ENCODE measurements at regions not wholly inside any gene's neighbourhood (a gene's known extent, or its start where the extent isn't known, plus 50 kb on each side); places are given as distances from the start of the nearest gene placed in this dataset.

- Mint-ChIP-seq H3K36me3 (no peaks in the 10 kb centered on the region), H3K27ac (no peak overlapping the region), H3K9me3 (no peaks in the 10 kb centered on the region)
- ATAC-seq, result no peak
- no peak for DNase-seq (ENCODE audit: low spot score in 2 of 2)
These were observed 314.7 kb upstream of the CNR1 start for GRCh38 chr6:88480816-88481215.

GRCh38 chr6:88477413-88477812 is 311.3 kb upstream of the CNR1 start:
- no peaks in the 10 kb centered on the region for H3K36me3 Mint-ChIP-seq
- DNase-seq (ENCODE audit: low spot score in 2 of 2) (no peak), ATAC-seq (no peak)
- no peak overlapping the region for H3K27ac Mint-ChIP-seq
- H3K9me3 Mint-ChIP-seq, result no peaks in the 10 kb centered on the region

DNA sequence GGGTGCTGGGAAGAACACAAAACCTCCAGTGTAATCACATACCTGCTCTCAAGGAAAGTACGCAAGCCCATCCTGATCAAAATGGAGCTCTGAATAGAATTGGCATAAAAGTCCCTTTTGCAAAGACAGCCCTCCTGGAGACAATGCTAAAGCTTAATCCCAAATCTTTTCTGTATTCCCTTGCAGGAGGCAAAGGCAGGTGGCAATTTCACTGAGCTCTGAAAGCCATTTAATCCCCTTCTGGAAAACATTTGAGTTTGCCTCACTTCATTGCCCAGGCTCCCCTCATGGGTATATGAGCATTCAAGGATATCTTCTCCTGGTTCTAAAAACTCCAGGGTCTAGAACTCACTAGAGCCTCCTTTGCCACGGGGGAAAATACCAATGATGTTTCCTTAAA is 310.2 kb upstream of the CNR1 start:
- no peak for ATAC-seq
- H3K9me3 Mint-ChIP-seq, result no peaks in the 10 kb centered on the region

GRCh38 chr6:88474720-88475119 is 308.6 kb upstream of the CNR1 start:
- DNase-seq (ENCODE audit: low spot score in 2 of 2) (no peak), ATAC-seq (no peak)
- no peaks in the 10 kb centered on the region for H3K9me3 Mint-ChIP-seq
- no peak overlapping the region for H3K27ac Mint-ChIP-seq
- no peaks in the 10 kb centered on the region for H3K36me3 Mint-ChIP-seq

More for the DNA sequence above, 310.2 kb upstream of the CNR1 start:
- Mint-ChIP-seq H3K36me3 (no peaks in the 10 kb centered on the region), H3K27ac (no peak overlapping the region)
- no peak for DNase-seq (ENCODE audit: low spot score in 2 of 2)

GRCh38 chr6:88473589-88473988 is 307.4 kb upstream of the CNR1 start:
- no peak for ATAC-seq
- Mint-ChIP-seq H3K9me3 (no peaks in the 10 kb centered on the region), H3K27ac (no peak overlapping the region), H3K36me3 (no peaks in the 10 kb centered on the region)
- DNase-seq (ENCODE audit: low spot score in 2 of 2), result no peak

- no peaks in the 10 kb centered on the region for H3K9me3 Mint-ChIP-seq
- H3K27ac Mint-ChIP-seq, result no peak overlapping the region
- no peak for ATAC-seq
- no peak for DNase-seq (ENCODE audit: low spot score in 2 of 2)
- H3K36me3 Mint-ChIP-seq, result no peaks in the 10 kb centered on the region
These were observed 306.8 kb upstream of the CNR1 start for GRCh38 chr6:88472851-88473525.

DNA sequence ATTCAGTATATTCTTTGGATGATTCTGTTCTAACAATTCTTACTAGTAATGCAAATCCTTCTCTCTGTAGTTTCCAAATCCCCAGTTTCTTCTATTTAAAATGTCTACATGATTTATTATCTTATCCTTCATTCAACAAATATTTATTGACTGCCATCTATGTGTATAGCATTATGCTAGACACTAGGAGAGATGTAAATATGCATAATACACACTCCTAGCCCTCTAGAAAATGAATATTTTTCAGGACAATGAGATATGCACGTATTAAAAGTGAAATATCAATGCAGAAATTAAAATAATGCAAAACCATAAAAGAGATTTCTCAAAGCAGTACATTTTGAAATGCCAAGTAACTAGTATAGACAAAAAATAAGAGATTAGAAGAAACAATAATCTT is 293.5 kb upstream of the CNR1 start:
- no peaks in the 10 kb centered on the region for H3K9me3 Mint-ChIP-seq
- ATAC-seq (no peak), DNase-seq (ENCODE audit: low spot score in 2 of 2) (no peak)
- H3K27ac Mint-ChIP-seq, result no peak overlapping the region
- no peaks in the 10 kb centered on the region for H3K36me3 Mint-ChIP-seq

DNA sequence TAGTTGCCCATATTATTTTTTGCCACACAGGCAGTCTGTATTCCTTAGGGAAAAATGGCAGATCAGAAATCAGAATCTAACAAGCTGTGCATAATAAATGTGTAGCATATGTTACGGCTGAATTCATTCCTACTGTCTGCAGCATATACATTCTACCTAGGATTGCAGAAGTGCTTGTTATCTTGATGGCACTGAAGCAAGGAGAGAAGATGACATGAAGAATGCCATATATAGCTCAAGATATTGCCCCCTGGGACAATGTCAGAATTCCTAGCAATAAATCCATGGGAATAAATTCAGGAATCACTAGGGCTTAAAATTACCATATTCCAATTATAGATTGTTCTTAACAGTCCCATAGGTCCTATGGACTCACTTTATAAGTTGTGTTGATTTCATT is 293.0 kb upstream of the CNR1 start:
- H3K9me3 Mint-ChIP-seq, result no peaks in the 10 kb centered on the region
- DNase-seq (ENCODE audit: low spot score in 2 of 2) (no peak), ATAC-seq (no peak)
- no peak overlapping the region for H3K27ac Mint-ChIP-seq
- H3K36me3 Mint-ChIP-seq, result no peaks in the 10 kb centered on the region

- no peak overlapping the region for H3K27ac Mint-ChIP-seq
- DNase-seq (ENCODE audit: low spot score in 2 of 2) (no peak), ATAC-seq (no peak)
- no peaks in the 10 kb centered on the region for H3K36me3 Mint-ChIP-seq
- no peaks in the 10 kb centered on the region for H3K9me3 Mint-ChIP-seq
These were observed 292.5 kb upstream of the CNR1 start for GRCh38 chr6:88458662-88459061.

GRCh38 chr6:88456221-88456859 is 290.2 kb upstream of the CNR1 start:
- DNase-seq (ENCODE audit: low spot score in 2 of 2) (no peak), ATAC-seq (no peak)
- Mint-ChIP-seq H3K9me3 (no peaks in the 10 kb centered on the region), H3K36me3 (no peaks in the 10 kb centered on the region), H3K27ac (no peak overlapping the region)

DNA sequence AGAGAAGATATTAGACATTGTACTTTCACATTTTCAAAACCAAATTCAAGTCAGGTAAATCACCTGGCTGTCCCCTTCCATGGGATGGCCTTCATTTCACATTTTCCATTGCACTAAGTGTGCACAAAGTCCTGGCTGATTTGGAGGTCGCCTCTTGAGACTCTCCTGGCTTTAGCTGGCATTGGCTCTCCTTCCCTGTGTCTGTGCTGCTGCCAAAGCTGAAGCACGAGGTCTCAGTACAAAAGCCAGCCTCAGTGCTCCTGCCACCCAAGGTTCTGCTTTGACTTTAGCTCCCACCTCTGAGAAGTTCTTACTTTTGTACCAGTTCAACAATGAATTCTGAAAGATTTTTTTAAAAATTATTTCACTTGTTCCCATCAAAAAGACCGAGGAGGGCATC is 289.2 kb upstream of the CNR1 start:
- ATAC-seq, result no peak
- DNase-seq (ENCODE audit: low spot score in 2 of 2), result no peak
- no peaks in the 10 kb centered on the region for H3K9me3 Mint-ChIP-seq
- H3K36me3 Mint-ChIP-seq, result no peaks in the 10 kb centered on the region
- H3K27ac Mint-ChIP-seq, result peak overlapping the region in 1 of 2 donors; percentile 6

GRCh38 chr6:88454658-88455057 is 288.5 kb upstream of the CNR1 start:
- ATAC-seq, result no peak
- no peaks in the 10 kb centered on the region for H3K9me3 Mint-ChIP-seq

DNA sequence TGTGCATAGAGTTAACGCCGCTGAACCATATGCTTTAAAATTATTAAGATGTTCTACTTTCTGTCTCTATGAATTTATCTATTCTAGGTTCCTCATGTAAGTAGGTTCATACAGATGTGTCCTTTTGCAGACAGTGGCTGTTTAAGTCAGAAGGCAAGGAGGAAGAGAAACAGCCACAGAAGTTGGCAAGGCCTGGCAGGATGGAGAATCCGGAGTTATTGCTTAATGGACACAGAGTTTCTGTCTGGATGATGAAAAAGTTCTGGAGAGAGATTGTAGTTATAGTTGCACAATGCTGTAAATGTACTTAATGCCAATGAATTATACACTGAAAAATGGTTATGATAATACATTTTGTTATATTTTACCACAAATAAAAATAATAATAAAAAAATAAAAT is 283.6 kb upstream of the CNR1 start:
- no peak overlapping the region for H3K27ac Mint-ChIP-seq
- no peaks in the 10 kb centered on the region for H3K36me3 Mint-ChIP-seq
- no peak for DNase-seq (ENCODE audit: low spot score in 2 of 2)
- no peak for ATAC-seq
- H3K9me3 Mint-ChIP-seq, result no peaks in the 10 kb centered on the region

More at GRCh38 chr6:88454658-88455057, 288.5 kb upstream of the CNR1 start:
- no peak for DNase-seq (ENCODE audit: low spot score in 2 of 2)
- Mint-ChIP-seq H3K27ac (no peak overlapping the region), H3K36me3 (no peaks in the 10 kb centered on the region)

GRCh38 chr6:88445188-88445965 is 279.2 kb upstream of the CNR1 start:
- H3K36me3 Mint-ChIP-seq, result no peaks in the 10 kb centered on the region
- H3K9me3 Mint-ChIP-seq, result no peaks in the 10 kb centered on the region
- H3K27ac Mint-ChIP-seq, result no peak overlapping the region
- ATAC-seq (no peak), DNase-seq (ENCODE audit: low spot score in 2 of 2) (no peak)

DNA sequence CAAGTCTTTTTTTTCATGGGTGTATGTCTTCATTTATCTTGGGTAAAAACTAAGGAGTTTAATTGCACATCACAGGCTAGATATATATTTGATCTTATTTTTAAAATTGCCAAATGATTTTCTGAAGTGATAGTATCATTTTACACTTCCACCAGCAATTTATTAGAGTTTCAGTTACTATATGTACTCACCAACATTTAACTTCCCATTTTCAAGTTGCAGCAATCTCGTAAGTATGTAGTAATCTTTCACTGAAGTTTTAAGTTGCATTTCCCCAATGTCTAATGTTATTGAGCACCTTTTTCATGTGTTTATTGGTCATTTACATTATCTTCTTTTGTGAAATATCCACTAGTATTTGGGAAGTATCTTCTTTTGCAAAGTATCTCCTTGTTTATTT is 277.4 kb upstream of the CNR1 start:
- Mint-ChIP-seq H3K36me3 (no peaks in the 10 kb centered on the region), H3K27ac (no peak overlapping the region), H3K9me3 (no peaks in the 10 kb centered on the region)
- DNase-seq (ENCODE audit: low spot score in 2 of 2), result no peak
- no peak for ATAC-seq

- no peak for ATAC-seq
- no peaks in the 10 kb centered on the region for H3K36me3 Mint-ChIP-seq
- no peaks in the 10 kb centered on the region for H3K9me3 Mint-ChIP-seq
- no peak overlapping the region for H3K27ac Mint-ChIP-seq
- no peak for DNase-seq (ENCODE audit: low spot score in 2 of 2)
These were observed 276.6 kb upstream of the CNR1 start for GRCh38 chr6:88442737-88443136.

GRCh38 chr6:88441346-88441745 is 275.2 kb upstream of the CNR1 start:
- H3K9me3 Mint-ChIP-seq, result no peaks in the 10 kb centered on the region
- DNase-seq (ENCODE audit: low spot score in 2 of 2) (no peak), ATAC-seq (no peak)
- H3K36me3 Mint-ChIP-seq, result no peaks in the 10 kb centered on the region
- H3K27ac Mint-ChIP-seq, result no peak overlapping the region

GRCh38 chr6:88428068-88428467 is 261.9 kb upstream of the CNR1 start:
- H3K27ac Mint-ChIP-seq, result no peak overlapping the region
- ATAC-seq (no peak), DNase-seq (ENCODE audit: low spot score in 2 of 2) (no peak)
- peaks cover 2 to 8% of the 10 kb centered on the region in 2 donors for H3K9me3 Mint-ChIP-seq
- H3K36me3 Mint-ChIP-seq, result no peaks in the 10 kb centered on the region
